ENCODE measurements at regions not wholly inside any gene's neighbourhood (a gene's known extent, or its start where the extent isn't known, plus 50 kb on each side); places are given as distances from the start of the nearest gene placed in this dataset.

DNA sequence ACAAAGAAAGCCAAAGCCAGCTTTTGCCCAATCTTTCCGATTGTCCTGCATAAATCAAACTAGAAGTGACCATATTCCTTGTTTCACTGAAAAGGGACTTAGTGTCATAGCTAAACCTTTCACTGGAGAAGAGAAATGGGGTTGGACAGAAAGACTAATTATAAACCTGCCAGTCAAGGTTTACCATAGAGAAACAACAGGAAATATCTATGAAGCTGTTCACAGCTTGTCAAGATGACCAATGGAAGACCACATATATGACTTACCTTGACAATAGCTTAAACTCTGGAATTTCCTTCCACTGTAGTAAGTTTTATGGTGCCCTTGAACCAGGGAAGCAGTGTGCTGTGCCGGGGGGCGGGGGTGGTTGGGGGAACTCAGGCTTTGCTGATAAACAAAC lies 107.7 kb upstream of the PHACTR1 start:
- no peak overlapping the region for H3K4me2 ChIP-seq (ENCODE audit: insufficient read depth, low read length, poor library complexity, severe bottlenecking)
- H3K9ac ChIP-seq (ENCODE audit: low read depth, low read length, poor library complexity) = no peak overlapping the region
- no peak for DNase-seq (ENCODE audit: low spot score)
- no peak overlapping the region for H3K27ac ChIP-seq (replicated peaks; ENCODE audit: low read length)
- H3K23ac ChIP-seq (ENCODE audit: low read depth, low read length, poor library complexity) = no peak overlapping the region
- no peak overlapping the region for H2BK120ac ChIP-seq (ENCODE audit: low read depth, low read length)
- no peaks in the 10 kb centered on the region for H3K79me1 ChIP-seq (ENCODE audit: low read depth, low read length)
- H2AK5ac ChIP-seq (ENCODE audit: low read depth, low read length) = no peak overlapping the region
- no peaks in the 10 kb centered on the region for H3K36me3 ChIP-seq (replicated peaks in 1 of 2; ENCODE audit: control insufficient read depth in 2 of 2, insufficient read depth in 2 of 2, low read length in 2 of 2)
- H3K4ac ChIP-seq (ENCODE audit: low read length) = no peak overlapping the region
- no CpG with 5 or more reads among the region's 3 CpGs for WGBS, 2 donors (ENCODE audit: extremely low coverage in 2 of 2, insufficient read length in 2 of 2, insufficient replicate concordance in 1 of 2)
- no peak overlapping the region for H3K4me3 ChIP-seq (ENCODE audit: low read length in 2 of 2)
- H2BK5ac ChIP-seq (ENCODE audit: low read length) = no peak overlapping the region
- no peak overlapping the region for H2BK12ac ChIP-seq (ENCODE audit: low read length)
- no peaks in the 10 kb centered on the region for H3K27me3 ChIP-seq (ENCODE audit: control insufficient read depth in 3 of 3, insufficient read depth in 3 of 3, low read depth in 1 of 3, low read length in 3 of 3)
- no peaks in the 10 kb centered on the region for H3K4me1 ChIP-seq (ENCODE audit: control insufficient read depth in 2 of 2, insufficient read depth in 1 of 2, low read depth in 1 of 2, low read length in 2 of 2)
- no peak overlapping the region for H2AFZ ChIP-seq (ENCODE audit: low read length)
- no peaks in the 10 kb centered on the region for H3K9me3 ChIP-seq (replicated peaks in 1 of 2; ENCODE audit: control insufficient read depth in 2 of 2, insufficient read depth in 1 of 2, low read depth in 1 of 2, low read length in 2 of 2)
- H3K14ac ChIP-seq (ENCODE audit: low read length) = no peak overlapping the region
- no peak overlapping the region for H3K18ac ChIP-seq (ENCODE audit: low read length)
- H4K8ac ChIP-seq (ENCODE audit: low read depth, low read length) = no peak overlapping the region
- no peak overlapping the region for H4K91ac ChIP-seq (ENCODE audit: low read depth, low read length, poor library complexity)
- no peak overlapping the region for H2BK15ac ChIP-seq (ENCODE audit: low read length)

DNA sequence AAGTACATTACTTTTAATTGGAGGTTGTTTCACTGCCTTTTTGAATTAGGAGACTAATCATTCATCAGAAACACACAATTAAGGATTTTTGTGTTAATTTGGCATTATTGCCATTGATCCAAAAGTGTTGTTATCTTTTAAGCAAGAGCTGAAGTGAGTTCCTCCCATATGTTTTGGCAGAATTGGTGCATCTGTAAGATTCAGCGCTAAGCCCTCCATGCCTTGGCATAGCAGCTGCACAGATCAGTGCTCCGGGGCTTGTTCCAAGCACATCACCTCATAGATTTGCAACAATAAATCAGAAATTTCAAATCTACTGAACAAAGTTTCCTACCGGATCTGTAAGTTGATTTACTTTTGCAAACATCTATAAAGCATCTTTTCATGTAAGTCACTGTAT lies 106.8 kb upstream of the PHACTR1 start:
- Histone ChIP-seq H3K27ac (replicated peaks; ENCODE audit: low read length) (no peak overlapping the region), H2AK5ac (ENCODE audit: low read depth, low read length) (no peak overlapping the region), H2BK5ac (ENCODE audit: low read length) (no peak overlapping the region), H4K8ac (ENCODE audit: low read depth, low read length) (no peak overlapping the region), H3K4me3 (ENCODE audit: low read length in 2 of 2) (no peak overlapping the region), H3K9ac (ENCODE audit: low read depth, low read length, poor library complexity) (no peak overlapping the region), H3K18ac (ENCODE audit: low read length) (no peak overlapping the region), H3K36me3 (replicated peaks in 1 of 2; ENCODE audit: control insufficient read depth in 2 of 2, insufficient read depth in 2 of 2, low read length in 2 of 2) (no peaks in the 10 kb centered on the region), H2BK15ac (ENCODE audit: low read length) (no peak overlapping the region), H3K79me1 (ENCODE audit: low read depth, low read length) (no peaks in the 10 kb centered on the region), H3K4me2 (ENCODE audit: insufficient read depth, low read length, poor library complexity, severe bottlenecking) (no peak overlapping the region), H3K27me3 (ENCODE audit: control insufficient read depth in 3 of 3, insufficient read depth in 3 of 3, low read depth in 1 of 3, low read length in 3 of 3) (no peaks in the 10 kb centered on the region), H3K4me1 (ENCODE audit: control insufficient read depth in 2 of 2, insufficient read depth in 1 of 2, low read depth in 1 of 2, low read length in 2 of 2) (no peaks in the 10 kb centered on the region), H4K91ac (ENCODE audit: low read depth, low read length, poor library complexity) (no peak overlapping the region), H2BK120ac (ENCODE audit: low read depth, low read length) (no peak overlapping the region), H2AFZ (ENCODE audit: low read length) (no peak overlapping the region), H3K4ac (ENCODE audit: low read length) (no peak overlapping the region), H2BK12ac (ENCODE audit: low read length) (no peak overlapping the region), H3K9me3 (replicated peaks in 1 of 2; ENCODE audit: control insufficient read depth in 2 of 2, insufficient read depth in 1 of 2, low read depth in 1 of 2, low read length in 2 of 2) (peaks cover 0 to 1% of the 10 kb centered on the region in 2 donors), H3K23ac (ENCODE audit: low read depth, low read length, poor library complexity) (no peak overlapping the region), H3K14ac (ENCODE audit: low read length) (no peak overlapping the region)
- no peak for DNase-seq (ENCODE audit: low spot score)
- no CpG with 5 or more reads among the region's 3 CpGs for WGBS, 2 donors (ENCODE audit: extremely low coverage in 2 of 2, insufficient read length in 2 of 2, insufficient replicate concordance in 1 of 2)

- no peak overlapping the region for H2BK120ac ChIP-seq (ENCODE audit: low read depth, low read length)
- H3K23ac ChIP-seq (ENCODE audit: low read depth, low read length, poor library complexity) = no peak overlapping the region
- peaks cover 0 to 1% of the 10 kb centered on the region in 2 donors for H3K9me3 ChIP-seq (replicated peaks in 1 of 2; ENCODE audit: control insufficient read depth in 2 of 2, insufficient read depth in 1 of 2, low read depth in 1 of 2, low read length in 2 of 2)
- H3K18ac ChIP-seq (ENCODE audit: low read length) = no peak overlapping the region
- no peak overlapping the region for H3K9ac ChIP-seq (ENCODE audit: low read depth, low read length, poor library complexity)
- H2BK15ac ChIP-seq (ENCODE audit: low read length) = no peak overlapping the region
- no peak overlapping the region for H2BK5ac ChIP-seq (ENCODE audit: low read length)
- H3K36me3 ChIP-seq (replicated peaks in 1 of 2; ENCODE audit: control insufficient read depth in 2 of 2, insufficient read depth in 2 of 2, low read length in 2 of 2) = no peaks in the 10 kb centered on the region
- no CpG with 5 or more reads among the region's 5 CpGs for WGBS, 2 donors (ENCODE audit: extremely low coverage in 2 of 2, insufficient read length in 2 of 2, insufficient replicate concordance in 1 of 2)
- H3K27me3 ChIP-seq (ENCODE audit: control insufficient read depth in 3 of 3, insufficient read depth in 3 of 3, low read depth in 1 of 3, low read length in 3 of 3) = no peaks in the 10 kb centered on the region
- no peak overlapping the region for H3K4ac ChIP-seq (ENCODE audit: low read length)
- no peak overlapping the region for H2AK5ac ChIP-seq (ENCODE audit: low read depth, low read length)
- no peak overlapping the region for H3K4me3 ChIP-seq (ENCODE audit: low read length in 2 of 2)
- no peaks in the 10 kb centered on the region for H3K4me1 ChIP-seq (ENCODE audit: control insufficient read depth in 2 of 2, insufficient read depth in 1 of 2, low read depth in 1 of 2, low read length in 2 of 2)
- no peak overlapping the region for H3K27ac ChIP-seq (replicated peaks; ENCODE audit: low read length)
- no peak overlapping the region for H4K8ac ChIP-seq (ENCODE audit: low read depth, low read length)
- no peak overlapping the region for H3K4me2 ChIP-seq (ENCODE audit: insufficient read depth, low read length, poor library complexity, severe bottlenecking)
- no peak overlapping the region for H2AFZ ChIP-seq (ENCODE audit: low read length)
- H3K79me1 ChIP-seq (ENCODE audit: low read depth, low read length) = no peaks in the 10 kb centered on the region
- H4K91ac ChIP-seq (ENCODE audit: low read depth, low read length, poor library complexity) = no peak overlapping the region
- no peak overlapping the region for H3K14ac ChIP-seq (ENCODE audit: low read length)
- H2BK12ac ChIP-seq (ENCODE audit: low read length) = no peak overlapping the region
- no peak for DNase-seq (ENCODE audit: low spot score)
Measured at GRCh38 chr6:12610862-12611261, 105.7 kb upstream of the PHACTR1 start.

GRCh38 chr6:12613811-12614210 lies 102.8 kb upstream of the PHACTR1 start:
- no peak overlapping the region for H3K14ac ChIP-seq (ENCODE audit: low read length)
- no peak overlapping the region for H3K4me3 ChIP-seq (ENCODE audit: low read length in 2 of 2)
- H3K4ac ChIP-seq (ENCODE audit: low read length) = no peak overlapping the region
- WGBS, 2 donors (ENCODE audit: extremely low coverage in 2 of 2, insufficient read length in 2 of 2, insufficient replicate concordance in 1 of 2) = no CpG with 5 or more reads among the region's 8 CpGs
- no peak overlapping the region for H3K9ac ChIP-seq (ENCODE audit: low read depth, low read length, poor library complexity)
- H3K9me3 ChIP-seq (replicated peaks in 1 of 2; ENCODE audit: control insufficient read depth in 2 of 2, insufficient read depth in 1 of 2, low read depth in 1 of 2, low read length in 2 of 2) = peaks cover 0 to 1% of the 10 kb centered on the region in 2 donors
- H2BK120ac ChIP-seq (ENCODE audit: low read depth, low read length) = no peak overlapping the region
- no peak for DNase-seq (ENCODE audit: low spot score)
- H3K4me1 ChIP-seq (ENCODE audit: control insufficient read depth in 2 of 2, insufficient read depth in 1 of 2, low read depth in 1 of 2, low read length in 2 of 2) = no peaks in the 10 kb centered on the region
- no peak overlapping the region for H3K18ac ChIP-seq (ENCODE audit: low read length)
- H3K27ac ChIP-seq (replicated peaks; ENCODE audit: low read length) = no peak overlapping the region
- no peak overlapping the region for H2BK12ac ChIP-seq (ENCODE audit: low read length)
- H2BK5ac ChIP-seq (ENCODE audit: low read length) = no peak overlapping the region
- H2AFZ ChIP-seq (ENCODE audit: low read length) = no peak overlapping the region
- no peaks in the 10 kb centered on the region for H3K79me1 ChIP-seq (ENCODE audit: low read depth, low read length)
- H3K23ac ChIP-seq (ENCODE audit: low read depth, low read length, poor library complexity) = no peak overlapping the region
- no peak overlapping the region for H4K91ac ChIP-seq (ENCODE audit: low read depth, low read length, poor library complexity)
- H3K27me3 ChIP-seq (ENCODE audit: control insufficient read depth in 3 of 3, insufficient read depth in 3 of 3, low read depth in 1 of 3, low read length in 3 of 3) = no peaks in the 10 kb centered on the region
- H2AK5ac ChIP-seq (ENCODE audit: low read depth, low read length) = no peak overlapping the region
- no peak overlapping the region for H3K4me2 ChIP-seq (ENCODE audit: insufficient read depth, low read length, poor library complexity, severe bottlenecking)
- no peak overlapping the region for H2BK15ac ChIP-seq (ENCODE audit: low read length)
- no peaks in the 10 kb centered on the region for H3K36me3 ChIP-seq (replicated peaks in 1 of 2; ENCODE audit: control insufficient read depth in 2 of 2, insufficient read depth in 2 of 2, low read length in 2 of 2)
- no peak overlapping the region for H4K8ac ChIP-seq (ENCODE audit: low read depth, low read length)
